Choroid plexus epithelial cell (primary cell): ENCODE measurements at regions not wholly inside any gene's neighbourhood (a gene's known extent, or its start where the extent isn't known, plus 50 kb on each side); places are given as distances from the start of the nearest gene placed in this dataset.

ENCODE experiments used
- DNase-seq: peaks from one replicate; pipeline ENCODE4 v3.0.0-alpha.2; 2010; ENCODE audit warnings: low read depth
- H3K4me3 ChIP-seq: 2 replicates; pipeline ENCODE4 v1.5.1; 2011; ENCODE audit warnings: low read depth, mild to moderate bottlenecking, control low read depth, low read length, moderate library complexity
- TF ChIP-seq, protein P1 (sequence below): conservative IDR thresholded peaks from 2 replicates; pipeline ENCODE4 v1.5.1; 2011; ENCODE audit warnings: low read depth, mild to moderate bottlenecking, control low read depth, inconsistent platforms, low read length, moderate library complexity

DNA sequence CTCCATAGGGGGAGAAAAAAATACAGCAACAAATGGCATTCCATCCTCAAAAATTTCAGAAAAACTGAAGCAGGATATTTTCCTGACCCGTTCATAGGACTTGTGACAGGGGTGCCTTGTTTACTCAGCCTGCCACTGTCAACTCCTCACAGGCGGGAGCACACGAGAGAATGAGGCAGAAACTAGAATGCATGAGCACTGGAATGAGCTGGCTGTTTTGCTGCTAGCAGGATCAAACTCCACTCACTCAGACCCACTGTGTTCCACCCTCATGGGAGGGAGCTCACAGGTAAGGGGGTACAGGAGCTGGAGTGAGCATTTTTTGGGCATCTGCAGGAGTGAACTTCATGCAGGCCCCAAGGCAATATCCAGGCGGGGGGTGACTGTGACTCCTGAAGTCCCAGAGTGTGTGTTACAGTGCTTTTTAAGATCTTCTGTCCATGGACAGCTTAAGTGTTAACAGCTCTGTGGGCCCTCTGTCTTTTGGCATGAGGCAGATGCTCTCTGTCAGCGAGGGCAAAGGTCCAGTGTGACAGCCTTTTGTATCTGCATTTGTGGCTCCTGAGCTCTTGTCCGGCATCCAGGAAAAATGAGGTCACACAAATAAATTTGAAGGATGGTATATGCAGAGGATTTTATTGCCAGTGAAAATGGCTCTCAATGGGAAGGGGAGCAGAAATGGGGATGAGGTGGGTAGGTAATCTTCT, 905.7 kb upstream of the TENM4 start:
- no peak for DNase-seq
- H3K4me3 ChIP-seq, result no peak overlapping the region
- TF ChIP-seq, protein P1, sequence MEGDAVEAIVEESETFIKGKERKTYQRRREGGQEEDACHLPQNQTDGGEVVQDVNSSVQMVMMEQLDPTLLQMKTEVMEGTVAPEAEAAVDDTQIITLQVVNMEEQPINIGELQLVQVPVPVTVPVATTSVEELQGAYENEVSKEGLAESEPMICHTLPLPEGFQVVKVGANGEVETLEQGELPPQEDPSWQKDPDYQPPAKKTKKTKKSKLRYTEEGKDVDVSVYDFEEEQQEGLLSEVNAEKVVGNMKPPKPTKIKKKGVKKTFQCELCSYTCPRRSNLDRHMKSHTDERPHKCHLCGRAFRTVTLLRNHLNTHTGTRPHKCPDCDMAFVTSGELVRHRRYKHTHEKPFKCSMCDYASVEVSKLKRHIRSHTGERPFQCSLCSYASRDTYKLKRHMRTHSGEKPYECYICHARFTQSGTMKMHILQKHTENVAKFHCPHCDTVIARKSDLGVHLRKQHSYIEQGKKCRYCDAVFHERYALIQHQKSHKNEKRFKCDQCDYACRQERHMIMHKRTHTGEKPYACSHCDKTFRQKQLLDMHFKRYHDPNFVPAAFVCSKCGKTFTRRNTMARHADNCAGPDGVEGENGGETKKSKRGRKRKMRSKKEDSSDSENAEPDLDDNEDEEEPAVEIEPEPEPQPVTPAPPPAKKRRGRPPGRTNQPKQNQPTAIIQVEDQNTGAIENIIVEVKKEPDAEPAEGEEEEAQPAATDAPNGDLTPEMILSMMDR, result no peak

- TF ChIP-seq, protein P1, result no peak
- no peak for DNase-seq
- H3K4me3 ChIP-seq, result no peak overlapping the region
Observed at GRCh38 chr11:80343436-80343835, 902.6 kb upstream of the TENM4 start.

- TF ChIP-seq, protein P1, result no peak
- no peak overlapping the region for H3K4me3 ChIP-seq
- no peak for DNase-seq
Observed at GRCh38 chr11:80338231-80338630, 897.4 kb upstream of the TENM4 start.

- DNase-seq, result no peak
- TF ChIP-seq, protein P1, result no peak
- H3K4me3 ChIP-seq, result no peak overlapping the region
Observed at GRCh38 chr11:80331694-80332093, 890.9 kb upstream of the TENM4 start.

DNA sequence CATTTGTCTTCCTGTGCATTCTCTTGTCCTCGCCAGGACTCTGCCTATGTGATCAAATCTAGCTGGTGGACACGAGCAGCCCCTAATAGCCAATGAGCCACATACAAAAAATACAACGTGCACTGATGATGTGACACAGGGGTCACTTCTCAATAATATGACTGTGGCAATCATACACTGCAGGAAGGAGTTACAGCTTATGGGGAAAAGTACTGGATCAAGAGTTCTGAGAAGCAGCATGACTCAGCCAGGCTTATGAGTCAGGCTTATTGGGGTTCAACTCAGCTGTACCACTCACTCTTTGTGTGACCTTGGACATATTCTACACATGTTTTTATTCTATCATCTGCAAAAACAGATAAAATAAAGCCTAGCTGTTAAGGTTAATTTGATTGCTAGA, 889.4 kb upstream of the TENM4 start:
- TF ChIP-seq, protein P1, result no peak
- H3K4me3 ChIP-seq, result no peak overlapping the region
- peak; percentile 61 for DNase-seq

DNA sequence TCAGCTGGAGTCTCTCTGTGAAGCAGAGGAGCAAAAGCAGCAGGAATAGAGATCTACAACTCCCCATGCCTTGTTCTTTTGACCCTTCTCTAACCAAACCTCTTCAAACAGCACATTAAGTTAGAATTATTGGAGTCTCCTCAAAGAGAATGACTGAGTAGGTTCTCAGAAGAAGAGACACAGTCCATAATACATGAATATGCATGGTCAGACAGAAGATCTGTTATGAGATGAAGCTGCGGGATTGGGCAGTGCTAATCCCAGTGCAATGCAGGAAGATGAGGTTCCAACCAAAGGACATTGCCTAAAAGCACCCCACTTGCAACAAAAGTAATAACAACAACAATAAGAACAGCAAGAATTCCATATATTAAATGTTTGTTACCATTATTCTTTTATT, 887.9 kb upstream of the TENM4 start:
- TF ChIP-seq, protein P1, result no peak

GRCh38 chr11:80327956-80328614, 887.3 kb upstream of the TENM4 start:
- no peak overlapping the region for H3K4me3 ChIP-seq
- no peak for DNase-seq
- TF ChIP-seq, protein P1, result no peak

More for the DNA sequence above, 887.9 kb upstream of the TENM4 start:
- H3K4me3 ChIP-seq, result no peak overlapping the region
- DNase-seq, result peak; percentile 11
